ENCODE measurements at regions not wholly inside any gene's neighbourhood (a gene's known extent, or its start where the extent isn't known, plus 50 kb on each side); places are given as distances from the start of the nearest gene placed in this dataset.
A peak's percentile ranks its signal among the peaks of the same experiment; 100 is the strongest.

DNA sequence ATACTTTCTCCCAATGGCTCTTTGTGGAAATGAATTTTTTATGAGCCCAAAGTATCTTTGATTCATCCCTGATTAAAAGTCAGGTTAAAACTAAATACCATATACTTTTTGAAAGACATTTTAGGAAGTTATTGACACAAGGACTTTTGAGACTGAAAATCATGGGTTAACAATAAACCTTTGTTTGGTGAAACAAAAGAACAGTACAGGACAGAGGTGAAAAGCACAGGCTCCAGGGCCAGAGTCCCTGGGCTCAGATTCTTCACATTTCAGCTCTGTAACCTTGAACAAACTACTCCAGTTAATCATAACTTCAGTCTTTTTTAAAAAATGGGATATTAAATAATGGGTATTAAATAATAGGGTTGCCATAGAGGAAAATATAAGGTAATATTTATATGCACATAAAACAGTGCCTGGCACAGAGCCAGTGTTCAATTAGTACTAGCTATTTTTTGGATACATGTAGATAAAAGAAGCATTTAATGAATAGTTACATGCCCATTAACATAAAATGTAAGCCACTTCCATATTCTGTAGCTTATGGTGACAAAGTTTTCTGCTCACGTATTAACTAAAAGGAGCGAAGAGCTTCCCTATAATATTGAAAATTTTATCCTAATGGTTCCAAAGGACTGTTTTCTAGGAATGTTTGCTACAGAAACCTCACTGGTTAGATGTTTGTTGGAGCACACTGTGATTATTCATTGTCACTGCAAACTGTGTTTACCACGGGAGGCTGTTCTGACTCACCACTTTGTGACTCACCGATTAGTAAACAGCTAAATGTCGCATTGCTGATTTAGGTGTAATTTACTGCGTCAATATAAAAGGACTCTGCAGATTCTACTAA lies 255.4 kb downstream of the DAD1 start (continued):
- TF ChIP-seq, protein P1, sequence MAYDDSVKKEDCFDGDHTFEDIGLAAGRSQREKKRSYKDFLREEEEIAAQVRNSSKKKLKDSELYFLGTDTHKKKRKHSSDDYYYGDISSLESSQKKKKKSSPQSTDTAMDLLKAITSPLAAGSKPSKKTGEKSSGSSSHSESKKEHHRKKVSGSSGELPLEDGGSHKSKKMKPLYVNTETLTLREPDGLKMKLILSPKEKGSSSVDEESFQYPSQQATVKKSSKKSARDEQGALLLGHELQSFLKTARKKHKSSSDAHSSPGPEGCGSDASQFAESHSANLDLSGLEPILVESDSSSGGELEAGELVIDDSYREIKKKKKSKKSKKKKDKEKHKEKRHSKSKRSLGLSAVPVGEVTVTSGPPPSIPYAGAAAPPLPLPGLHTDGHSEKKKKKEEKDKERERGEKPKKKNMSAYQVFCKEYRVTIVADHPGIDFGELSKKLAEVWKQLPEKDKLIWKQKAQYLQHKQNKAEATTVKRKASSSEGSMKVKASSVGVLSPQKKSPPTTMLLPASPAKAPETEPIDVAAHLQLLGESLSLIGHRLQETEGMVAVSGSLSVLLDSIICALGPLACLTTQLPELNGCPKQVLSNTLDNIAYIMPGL (CRISPR knock-in tag; IDR thresholded peaks at IDR 0.05; ENCODE audit: borderline replicate concordance): no peak
- no peak for TF ChIP-seq NR3C1 (IDR thresholded peaks at IDR 0.05)
- TF ChIP-seq FOSB (CRISPR knock-in tag; IDR thresholded peaks at IDR 0.05): peak; percentile 34; the same call in 1 of the 2 replicates
- TF ChIP-seq MAFK (IDR thresholded peaks at IDR 0.05; ENCODE audit: partially characterized antibody): peak; percentile 75
- TF ChIP-seq ZFP36 (IDR thresholded peaks at IDR 0.05; ENCODE audit: borderline replicate concordance, partially characterized antibody): peak; percentile 60
- 0 out of 2 replicates have a peak, but pooled peaks have one; percentile 28 for TF ChIP-seq FOXS1 (CRISPR knock-in tag; IDR thresholded peaks at IDR 0.05)
- TF ChIP-seq RAD21 (conservative IDR thresholded peaks at IDR 0.05 in 1 of 2, IDR thresholded peaks at IDR 0.05 in 1 of 2): 0 out of 5 replicates have a peak, but pooled peaks of 1 of the 2 experiments have one; percentile 9
- no peak for TF ChIP-seq ESRRA (IDR thresholded peaks at IDR 0.05; ENCODE audit: borderline replicate concordance, low read length)
- no peak for TF ChIP-seq HOXA7 (CRISPR knock-in tag; IDR thresholded peaks at IDR 0.05)
- peak; percentile 38 to 48; a peak in 2 of 5 replicates for TF ChIP-seq EP300 (IDR thresholded peaks at IDR 0.05)

DNA sequence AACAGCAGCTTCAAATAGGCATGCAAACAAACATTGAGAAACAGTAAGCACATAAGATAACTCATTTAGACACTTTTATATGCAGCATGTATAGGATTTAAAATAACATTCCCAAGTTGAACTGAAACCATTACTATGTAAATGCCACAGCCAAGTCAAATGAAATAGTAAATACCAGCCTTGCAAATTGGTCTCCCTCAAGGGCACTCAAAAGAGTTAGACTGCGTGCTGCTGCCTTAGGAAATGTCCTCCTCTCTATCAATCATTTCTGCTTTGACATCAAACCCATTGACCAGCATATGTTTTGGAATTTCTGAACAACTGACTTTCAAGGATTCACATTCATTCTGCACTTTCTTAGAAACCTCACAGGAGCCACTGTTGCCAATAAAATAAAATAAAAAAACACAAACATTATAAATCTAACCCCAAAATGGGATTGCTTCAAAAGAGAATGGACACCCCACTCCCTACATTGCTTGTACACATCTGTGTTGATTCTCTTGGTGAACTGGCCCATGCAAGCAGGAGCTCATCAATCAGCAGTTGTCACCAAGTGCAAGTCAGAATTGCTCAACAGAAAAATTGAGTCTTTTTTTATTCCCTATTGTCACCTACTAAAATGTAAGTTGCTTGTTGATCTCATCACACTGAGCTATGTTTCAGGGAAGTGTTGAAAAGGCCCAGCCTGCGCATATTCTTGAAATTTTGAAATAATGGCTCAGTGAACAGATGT lies 256.2 kb downstream of the DAD1 start:
- ATAC-seq: peak in 1 of 2 experiments; percentile 53; a peak in 3 of 6 replicates
- CTCF ChIA-PET: interaction anchor here (0.7 to 2.5 kb wide), 7 partner anchors 13 to 42 kb away, joined by 3 to 7 read pairs (median 3); no protein-coding TSS in a partner anchor
- peak overlapping the region; percentile 70 for H3K4me2 ChIP-seq
- WGBS (ENCODE audit: missing lambda C conversion rate): 53% methylated on average over 2 of the region's 2 CpGs
- peaks cover 30% of the 10 kb centered on the region for H3K4me1 ChIP-seq
- POLR2A ChIA-PET: no interaction called here
- peaks cover 24% of the 10 kb centered on the region for H3K9me3 ChIP-seq
- H3K27ac ChIP-seq: peak overlapping the region; percentile 4 to 26; a peak in 2 of 6 replicates
- no peak overlapping the region for H3K4me3 ChIP-seq
- DNase-seq (ENCODE audit: low read depth in 1 of 2, low spot score in 1 of 2): peak in 1 of 2 experiments; percentile 60
- TF ChIP-seq, protein P2, sequence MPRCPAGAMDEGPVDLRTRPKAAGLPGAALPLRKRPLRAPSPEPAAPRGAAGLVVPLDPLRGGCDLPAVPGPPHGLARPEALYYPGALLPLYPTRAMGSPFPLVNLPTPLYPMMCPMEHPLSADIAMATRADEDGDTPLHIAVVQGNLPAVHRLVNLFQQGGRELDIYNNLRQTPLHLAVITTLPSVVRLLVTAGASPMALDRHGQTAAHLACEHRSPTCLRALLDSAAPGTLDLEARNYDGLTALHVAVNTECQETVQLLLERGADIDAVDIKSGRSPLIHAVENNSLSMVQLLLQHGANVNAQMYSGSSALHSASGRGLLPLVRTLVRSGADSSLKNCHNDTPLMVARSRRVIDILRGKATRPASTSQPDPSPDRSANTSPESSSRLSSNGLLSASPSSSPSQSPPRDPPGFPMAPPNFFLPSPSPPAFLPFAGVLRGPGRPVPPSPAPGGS (IDR thresholded peaks at IDR 0.05): no peak
- TF ChIP-seq MYC (IDR thresholded peaks at IDR 0.05; ENCODE audit: borderline replicate concordance, low read length) (no peak), ESRRA (IDR thresholded peaks at IDR 0.05; ENCODE audit: borderline replicate concordance, low read length) (no peak), CBX8 (IDR thresholded peaks at IDR 0.05) (no peak), GATA3 (IDR thresholded peaks at IDR 0.05; ENCODE audit: borderline replicate concordance) (peak; percentile 37), CHD4 (IDR thresholded peaks at IDR 0.05; ENCODE audit: borderline replicate concordance) (no peak; the same call in 1 of the 2 replicates), EHF (CRISPR knock-in tag; IDR thresholded peaks at IDR 0.05) (no peak), CEBPB (IDR thresholded peaks at IDR 0.05) (peak; percentile 20 to 53; a peak in 2 of 4 replicates), PHF8 (IDR thresholded peaks at IDR 0.05; ENCODE audit: borderline replicate concordance, low read depth) (no peak), TP53 (CRISPR knock-in tag; IDR thresholded peaks at IDR 0.05) (no peak), HEYL (CRISPR knock-in tag; IDR thresholded peaks at IDR 0.05) (no peak)
- FAIRE-seq: no peak
